IgD-negative memory B cell (primary cell): ENCODE measurements at regions not wholly inside any gene's neighbourhood (a gene's known extent, or its start where the extent isn't known, plus 50 kb on each side); places are given as distances from the start of the nearest gene placed in this dataset.

Experiments used
- H3K27ac Mint-ChIP-seq, 3 donors: one replicate each; pipeline ENCODE4 v1.8.0; 2020 to 2022; ENCODE audit warnings: mild to moderate bottlenecking in 3 of 3, mixed read lengths in 3 of 3, moderate library complexity in 1 of 3
- H3K27me3 Mint-ChIP-seq: one replicate; pipeline ENCODE4 v1.8.0; 2021; ENCODE audit warnings: mixed read lengths
- H3K36me3 Mint-ChIP-seq: one replicate; pipeline ENCODE4 v1.8.0; 2020; ENCODE audit warnings: mild to moderate bottlenecking, mixed read lengths
- H3K4me1 Mint-ChIP-seq, 3 donors: one replicate each; pipeline ENCODE4 v1.8.0; 2020 to 2022; ENCODE audit warnings: mixed read lengths in 3 of 3, mild to moderate bottlenecking in 1 of 3
- H3K4me3 Mint-ChIP-seq, 4 donors: one replicate each; pipeline ENCODE4 v1.8.0; 2020 to 2022; ENCODE audit warnings: mild to moderate bottlenecking in 4 of 4, mixed read lengths in 4 of 4, moderate library complexity in 3 of 4
- H3K9me3 Mint-ChIP-seq, 3 donors: one replicate each; pipeline ENCODE4 v1.8.0; 2020 to 2021; ENCODE audit warnings: mixed read lengths in 3 of 3, mild to moderate bottlenecking in 1 of 3

GRCh38 chr10:90417476-90418210, 440.2 kb downstream of the HTR7 start:
- no peak overlapping the region for H3K27ac Mint-ChIP-seq
- no peak overlapping the region for H3K4me3 Mint-ChIP-seq
- no peaks in the 10 kb centered on the region for H3K27me3 Mint-ChIP-seq
- H3K9me3 Mint-ChIP-seq = peaks cover 0 to 2% (median 0%) of the 10 kb centered on the region in 3 donors
- H3K4me1 Mint-ChIP-seq = no peaks in the 10 kb centered on the region
- no peaks in the 10 kb centered on the region for H3K36me3 Mint-ChIP-seq

- Mint-ChIP-seq H3K27ac (no peak overlapping the region), H3K4me3 (no peak overlapping the region), H3K27me3 (no peaks in the 10 kb centered on the region), H3K36me3 (no peaks in the 10 kb centered on the region), H3K4me1 (no peaks in the 10 kb centered on the region), H3K9me3 (peaks cover 0 to 5% (median 2%) of the 10 kb centered on the region in 3 donors)
These were observed 438.8 kb downstream of the HTR7 start for GRCh38 chr10:90418869-90419652.

- Mint-ChIP-seq H3K27me3 (no peaks in the 10 kb centered on the region), H3K27ac (no peak overlapping the region), H3K9me3 (peaks cover under 1 to 7% (median 5%) of the 10 kb centered on the region in 3 donors), H3K4me1 (no peaks in the 10 kb centered on the region), H3K4me3 (no peak overlapping the region), H3K36me3 (no peaks in the 10 kb centered on the region)
These were observed 437.1 kb downstream of the HTR7 start for GRCh38 chr10:90420637-90421318.

- Mint-ChIP-seq H3K4me3 (no peak overlapping the region), H3K9me3 (peaks cover 5 to 11% (median 7%) of the 10 kb centered on the region in 3 donors), H3K27ac (no peak overlapping the region), H3K27me3 (no peaks in the 10 kb centered on the region), H3K4me1 (no peaks in the 10 kb centered on the region), H3K36me3 (no peaks in the 10 kb centered on the region)
These were observed 436.0 kb downstream of the HTR7 start for GRCh38 chr10:90421874-90422273.

GRCh38 chr10:90424730-90425129, 433.1 kb downstream of the HTR7 start:
- Mint-ChIP-seq H3K4me3 (no peak overlapping the region), H3K27ac (no peak overlapping the region), H3K27me3 (no peaks in the 10 kb centered on the region), H3K9me3 (peaks cover 5 to 11% (median 7%) of the 10 kb centered on the region in 3 donors), H3K36me3 (no peaks in the 10 kb centered on the region), H3K4me1 (no peaks in the 10 kb centered on the region)

- Mint-ChIP-seq H3K36me3 (no peaks in the 10 kb centered on the region), H3K4me3 (no peak overlapping the region), H3K9me3 (peaks cover 0 to 10% (median 7%) of the 10 kb centered on the region in 3 donors), H3K27me3 (peaks cover 2% of the 10 kb centered on the region), H3K4me1 (peaks cover 0 to 3% (median 0%) of the 10 kb centered on the region in 3 donors), H3K27ac (no peak overlapping the region)
These were observed 427.7 kb downstream of the HTR7 start for GRCh38 chr10:90430186-90430585.

- Mint-ChIP-seq H3K4me3 (no peak overlapping the region), H3K36me3 (no peaks in the 10 kb centered on the region), H3K27ac (no peak overlapping the region), H3K9me3 (peaks cover 0 to 3% (median 0%) of the 10 kb centered on the region in 3 donors), H3K4me1 (peaks cover 0 to 3% (median 0%) of the 10 kb centered on the region in 3 donors), H3K27me3 (peaks cover 2% of the 10 kb centered on the region)
These were observed 425.0 kb downstream of the HTR7 start for GRCh38 chr10:90432866-90433265.

- Mint-ChIP-seq H3K36me3 (no peaks in the 10 kb centered on the region), H3K27ac (no peak overlapping the region), H3K4me1 (peaks cover 0 to 3% (median 0%) of the 10 kb centered on the region in 3 donors), H3K27me3 (peaks cover 2% of the 10 kb centered on the region), H3K4me3 (no peak overlapping the region), H3K9me3 (peaks cover 0 to 3% (median 0%) of the 10 kb centered on the region in 3 donors)
These were observed 422.5 kb downstream of the HTR7 start for GRCh38 chr10:90435296-90435695.

GRCh38 chr10:90437452-90437851, 420.4 kb downstream of the HTR7 start:
- Mint-ChIP-seq H3K27ac (no peak overlapping the region), H3K9me3 (peaks cover 0 to 9% (median 5%) of the 10 kb centered on the region in 3 donors), H3K4me1 (peaks cover 0 to 3% (median 0%) of the 10 kb centered on the region in 3 donors), H3K4me3 (no peak overlapping the region), H3K36me3 (no peaks in the 10 kb centered on the region), H3K27me3 (peaks cover 2% of the 10 kb centered on the region)

- Mint-ChIP-seq H3K4me1 (no peaks in the 10 kb centered on the region), H3K9me3 (peaks cover 3 to 23% (median 13%) of the 10 kb centered on the region in 3 donors), H3K27ac (no peak overlapping the region), H3K27me3 (no peaks in the 10 kb centered on the region), H3K36me3 (peaks cover under 1% of the 10 kb centered on the region), H3K4me3 (no peak overlapping the region)
These were observed 417.0 kb downstream of the HTR7 start for GRCh38 chr10:90440870-90441269.

- peaks cover 2% of the 10 kb centered on the region for H3K36me3 Mint-ChIP-seq
- H3K4me3 Mint-ChIP-seq = no peak overlapping the region
- H3K9me3 Mint-ChIP-seq = peaks cover 6 to 23% (median 19%) of the 10 kb centered on the region in 3 donors
These were observed 414.5 kb downstream of the HTR7 start for GRCh38 chr10:90443342-90443741.

GRCh38 chr10:90447831-90448230, 410.0 kb downstream of the HTR7 start:
- Mint-ChIP-seq H3K36me3 (peaks cover 2% of the 10 kb centered on the region), H3K27ac (no peak overlapping the region), H3K4me3 (no peak overlapping the region), H3K9me3 (peaks cover 6 to 13% (median 9%) of the 10 kb centered on the region in 3 donors), H3K27me3 (no peaks in the 10 kb centered on the region), H3K4me1 (no peaks in the 10 kb centered on the region)

More at GRCh38 chr10:90443342-90443741, 414.5 kb downstream of the HTR7 start:
- Mint-ChIP-seq H3K27me3 (no peaks in the 10 kb centered on the region), H3K27ac (no peak overlapping the region), H3K4me1 (no peaks in the 10 kb centered on the region)

GRCh38 chr10:90450797-90451196, 407.0 kb downstream of the HTR7 start:
- Mint-ChIP-seq H3K27ac (no peak overlapping the region), H3K4me1 (no peaks in the 10 kb centered on the region), H3K9me3 (peaks cover 0 to 9% (median 6%) of the 10 kb centered on the region in 3 donors), H3K27me3 (no peaks in the 10 kb centered on the region), H3K4me3 (no peak overlapping the region), H3K36me3 (peaks cover 2% of the 10 kb centered on the region)

GRCh38 chr10:90451283-90451682, 406.6 kb downstream of the HTR7 start:
- Mint-ChIP-seq H3K27ac (no peak overlapping the region), H3K4me1 (no peaks in the 10 kb centered on the region), H3K9me3 (peaks cover 0 to 9% (median 4%) of the 10 kb centered on the region in 3 donors), H3K36me3 (no peaks in the 10 kb centered on the region), H3K4me3 (no peak overlapping the region), H3K27me3 (no peaks in the 10 kb centered on the region)

GRCh38 chr10:90458054-90458453, 399.8 kb downstream of the HTR7 start:
- H3K4me3 Mint-ChIP-seq = no peak overlapping the region
- no peaks in the 10 kb centered on the region for H3K4me1 Mint-ChIP-seq
- no peaks in the 10 kb centered on the region for H3K27me3 Mint-ChIP-seq
- no peaks in the 10 kb centered on the region for H3K36me3 Mint-ChIP-seq
- peaks cover 0 to 6% (median 0%) of the 10 kb centered on the region in 3 donors for H3K9me3 Mint-ChIP-seq
- no peak overlapping the region for H3K27ac Mint-ChIP-seq
